Coronary artery (tissue), 2 donors: ENCODE measurements at regions not wholly inside any gene's neighbourhood (a gene's known extent, or its start where the extent isn't known, plus 50 kb on each side); places are given as distances from the start of the nearest gene placed in this dataset.

Experiments
- DNase-seq: peaks from one replicate; pipeline ENCODE4 v3.0.0-alpha.2; 2017; ENCODE audit warnings: low spot score
- H3K27ac ChIP-seq, 2 donors: fragments of 200-600 bp; sonication (generic); one replicate each; pipeline ENCODE4 v1.5.1; 2016 to 2019
- H3K4me3 ChIP-seq: fragments of 200-600 bp; sonication (generic); 2 replicates; pipeline ENCODE4 v1.5.1; 2016; ENCODE audit warnings: mild to moderate bottlenecking, moderate library complexity
- TF ChIP-seq, protein P1 (sequence below): fragments of 200-600 bp; sonication (generic); IDR thresholded peaks from one replicate; pipeline ENCODE4 v1.5.1; 2019; ENCODE audit warnings: antibody characterized with exemption

DNA sequence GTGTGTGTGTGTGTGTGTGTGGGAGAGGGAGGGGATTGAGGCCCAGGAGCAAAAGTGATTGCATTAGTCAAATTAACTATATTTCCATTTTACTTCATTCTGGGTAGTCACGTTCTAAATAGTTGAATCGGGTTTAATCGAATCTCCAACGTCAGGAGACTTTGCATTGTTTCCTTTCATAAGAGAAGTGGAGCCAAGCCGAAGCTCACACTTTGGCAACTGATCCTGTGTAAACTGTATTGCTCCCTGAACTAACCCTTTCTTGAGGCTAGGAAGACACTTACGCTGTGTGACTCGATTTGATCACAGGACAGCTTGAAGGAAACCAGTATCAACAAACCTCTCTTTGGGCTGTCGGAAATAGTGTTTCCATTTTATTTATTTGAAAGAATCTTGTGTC lies 363.4 kb upstream of the ATP2B1 start:
- TF ChIP-seq, protein P1, sequence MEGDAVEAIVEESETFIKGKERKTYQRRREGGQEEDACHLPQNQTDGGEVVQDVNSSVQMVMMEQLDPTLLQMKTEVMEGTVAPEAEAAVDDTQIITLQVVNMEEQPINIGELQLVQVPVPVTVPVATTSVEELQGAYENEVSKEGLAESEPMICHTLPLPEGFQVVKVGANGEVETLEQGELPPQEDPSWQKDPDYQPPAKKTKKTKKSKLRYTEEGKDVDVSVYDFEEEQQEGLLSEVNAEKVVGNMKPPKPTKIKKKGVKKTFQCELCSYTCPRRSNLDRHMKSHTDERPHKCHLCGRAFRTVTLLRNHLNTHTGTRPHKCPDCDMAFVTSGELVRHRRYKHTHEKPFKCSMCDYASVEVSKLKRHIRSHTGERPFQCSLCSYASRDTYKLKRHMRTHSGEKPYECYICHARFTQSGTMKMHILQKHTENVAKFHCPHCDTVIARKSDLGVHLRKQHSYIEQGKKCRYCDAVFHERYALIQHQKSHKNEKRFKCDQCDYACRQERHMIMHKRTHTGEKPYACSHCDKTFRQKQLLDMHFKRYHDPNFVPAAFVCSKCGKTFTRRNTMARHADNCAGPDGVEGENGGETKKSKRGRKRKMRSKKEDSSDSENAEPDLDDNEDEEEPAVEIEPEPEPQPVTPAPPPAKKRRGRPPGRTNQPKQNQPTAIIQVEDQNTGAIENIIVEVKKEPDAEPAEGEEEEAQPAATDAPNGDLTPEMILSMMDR: no peak
- no peak for DNase-seq
- Histone ChIP-seq H3K27ac (no peak overlapping the region), H3K4me3 (no peak overlapping the region)

DNA sequence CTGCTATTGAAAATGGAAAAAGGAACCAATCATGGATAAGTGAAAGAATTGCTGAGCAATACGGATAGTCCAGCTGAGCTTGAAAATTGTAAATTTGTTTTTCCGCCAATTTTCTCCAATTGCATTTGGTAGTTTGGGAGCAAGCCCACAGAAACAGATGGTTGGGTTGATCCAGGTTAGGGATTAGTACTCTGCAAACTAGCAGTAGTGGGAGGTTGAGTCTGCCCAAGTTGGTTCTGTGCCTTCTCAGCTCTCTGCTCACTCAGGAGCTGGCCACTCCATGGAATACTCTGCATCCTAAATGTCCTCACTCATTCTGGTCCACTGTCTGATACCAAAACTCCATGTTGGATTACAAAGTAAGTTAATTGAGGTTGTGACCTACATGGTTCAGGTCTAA lies 361.1 kb upstream of the ATP2B1 start:
- TF ChIP-seq, protein P1: no peak
- no peak for DNase-seq
- Histone ChIP-seq H3K27ac (no peak overlapping the region), H3K4me3 (no peak overlapping the region)

DNA sequence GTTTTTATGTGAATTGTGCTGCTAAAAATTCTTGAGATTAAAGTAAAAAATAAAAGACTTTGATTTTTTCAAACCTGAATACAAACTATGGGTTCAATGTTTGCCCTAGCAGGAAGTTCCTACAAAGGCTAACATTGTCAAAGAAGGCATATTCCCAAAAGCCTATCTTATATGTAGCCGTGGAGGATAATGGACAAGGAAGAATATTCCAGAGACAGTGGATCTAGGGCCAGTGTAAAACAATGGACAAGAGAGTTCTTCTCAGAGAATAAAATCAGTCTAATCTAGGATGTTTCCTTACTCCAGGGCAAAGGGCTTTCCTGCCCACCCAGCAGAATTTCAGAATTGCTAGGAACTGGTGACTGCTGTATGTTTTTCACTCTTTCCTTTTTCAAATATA lies 359.2 kb upstream of the ATP2B1 start:
- Histone ChIP-seq H3K27ac (no peak overlapping the region), H3K4me3 (no peak overlapping the region)
- TF ChIP-seq, protein P1: no peak
- no peak for DNase-seq

DNA sequence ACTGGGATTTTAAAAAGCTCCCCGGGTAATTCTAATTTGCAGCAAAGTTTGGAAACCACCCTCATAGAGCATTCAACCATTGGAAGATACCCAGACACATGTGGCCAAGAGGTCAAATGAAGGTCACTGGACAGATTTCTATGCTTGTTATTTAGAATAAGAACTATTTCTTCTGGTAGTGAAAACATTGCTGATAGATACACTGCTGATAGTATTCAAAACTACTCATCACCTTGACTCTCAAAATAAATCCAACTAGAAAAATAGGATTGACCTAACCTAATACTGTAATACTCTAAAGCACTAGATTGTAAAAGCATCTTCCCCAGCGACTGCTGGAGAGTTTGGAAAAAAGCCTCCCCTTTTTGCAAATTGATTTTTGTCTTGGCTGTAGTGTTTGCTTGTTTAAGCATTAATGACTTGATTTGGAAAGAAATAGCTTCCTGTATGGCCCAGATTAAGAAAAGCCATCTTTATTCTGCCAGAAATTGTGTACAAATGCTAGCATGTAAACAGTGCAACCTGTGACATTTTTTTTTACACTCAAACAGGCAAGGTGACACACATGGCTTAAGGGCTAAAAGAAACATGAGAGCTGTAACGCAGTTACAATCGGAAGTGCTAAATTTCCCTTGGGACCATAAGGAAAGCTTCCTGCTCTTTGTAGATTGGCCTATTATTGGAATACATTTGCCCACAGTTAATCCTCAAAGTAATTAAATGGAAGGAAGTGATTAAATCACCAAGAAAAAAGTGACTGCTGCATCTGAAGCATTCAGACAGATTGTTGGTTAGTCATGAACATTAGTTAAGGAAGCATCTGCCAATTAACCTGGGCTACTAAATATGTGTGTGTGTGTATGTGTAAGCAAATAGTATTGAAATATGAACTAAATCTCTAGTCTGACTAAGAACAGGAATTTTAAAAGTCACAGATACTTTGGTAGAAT lies 356.5 kb upstream of the ATP2B1 start:
- H3K27ac ChIP-seq: no peak overlapping the region
- DNase-seq: no peak
- no peak overlapping the region for H3K4me3 ChIP-seq
- TF ChIP-seq, protein P1: no peak

DNA sequence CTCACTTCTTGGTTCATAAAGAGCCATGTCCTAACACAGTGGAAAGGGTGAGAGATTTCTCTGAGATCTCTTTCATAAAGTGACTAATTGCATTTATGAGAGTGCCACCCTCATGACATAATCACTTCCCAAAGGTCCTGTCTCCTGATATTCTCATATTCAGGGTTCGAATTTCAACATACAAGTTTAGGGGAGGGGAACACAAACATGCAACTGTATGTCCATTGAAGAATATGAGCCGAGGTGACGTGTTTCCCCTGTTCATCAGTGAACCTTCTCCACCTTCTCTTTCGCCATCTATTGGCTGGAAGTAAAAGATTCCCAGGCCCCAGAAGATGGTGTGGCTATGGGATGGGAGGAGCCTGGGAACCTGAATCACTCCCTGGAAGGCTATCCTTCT lies 354.2 kb upstream of the ATP2B1 start:
- Histone ChIP-seq H3K4me3 (no peak overlapping the region), H3K27ac (no peak overlapping the region)
- DNase-seq: no peak
- TF ChIP-seq, protein P1: no peak

DNA sequence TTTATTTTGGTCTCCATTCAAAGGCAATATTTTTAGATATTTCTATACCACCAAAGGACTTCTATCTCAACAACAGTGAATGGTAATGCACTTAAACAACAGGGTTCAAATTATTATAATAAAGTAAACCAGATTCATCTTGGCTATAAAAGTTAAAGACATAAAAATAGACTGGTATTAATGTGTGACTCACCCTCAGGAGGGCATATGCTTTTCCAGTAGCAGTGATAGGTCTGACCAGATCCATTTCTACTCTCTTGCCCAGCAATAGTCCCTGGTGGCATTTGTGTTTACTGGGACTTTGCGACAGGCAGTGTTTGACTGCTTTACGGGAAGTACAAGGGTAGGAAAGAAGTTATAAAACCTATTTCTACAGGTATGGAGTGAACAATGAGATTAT lies 353.2 kb upstream of the ATP2B1 start:
- Histone ChIP-seq H3K4me3 (no peak overlapping the region), H3K27ac (no peak overlapping the region)
- DNase-seq: no peak
- TF ChIP-seq, protein P1: no peak

DNA sequence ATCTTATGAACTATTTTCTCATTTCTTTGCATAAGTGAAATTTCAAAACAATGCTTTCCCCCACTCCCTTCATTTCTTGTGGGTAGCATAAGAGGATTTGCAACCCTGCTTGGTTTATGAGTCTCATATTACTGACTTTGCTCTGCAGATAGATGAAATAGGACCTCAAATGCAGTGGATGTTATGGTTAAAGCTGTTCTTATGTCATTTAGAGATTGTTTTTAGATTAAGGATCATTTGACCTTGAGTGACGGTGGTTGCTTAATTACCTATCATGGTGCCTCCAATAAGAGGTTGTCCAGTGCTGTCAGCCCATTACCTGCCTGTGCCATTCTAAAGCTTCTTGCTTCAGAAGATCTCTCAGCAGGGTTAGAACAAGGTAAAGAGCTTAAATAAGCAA lies 351.4 kb upstream of the ATP2B1 start:
- TF ChIP-seq, protein P1: no peak
- H3K27ac ChIP-seq: no peak overlapping the region
- no peak for DNase-seq
- H3K4me3 ChIP-seq: no peak overlapping the region
